Stimulated activated naive CD4-positive, alpha-beta T cell (primary cell): ENCODE measurements at regions not wholly inside any gene's neighbourhood (a gene's known extent, or its start where the extent isn't known, plus 50 kb on each side); places are given as distances from the start of the nearest gene placed in this dataset.
"Not testable (repeated sequence)": the region's sequence is repeated elsewhere in the genome, so short reads cannot be mapped to it uniquely, and the experiment has no call there.

Experiments used
- DNase-seq, 6 experiments: peaks; one replicate each; lab custom pipeline; 2025; lab: John Stamatoyannopoulos, UW

DNA sequence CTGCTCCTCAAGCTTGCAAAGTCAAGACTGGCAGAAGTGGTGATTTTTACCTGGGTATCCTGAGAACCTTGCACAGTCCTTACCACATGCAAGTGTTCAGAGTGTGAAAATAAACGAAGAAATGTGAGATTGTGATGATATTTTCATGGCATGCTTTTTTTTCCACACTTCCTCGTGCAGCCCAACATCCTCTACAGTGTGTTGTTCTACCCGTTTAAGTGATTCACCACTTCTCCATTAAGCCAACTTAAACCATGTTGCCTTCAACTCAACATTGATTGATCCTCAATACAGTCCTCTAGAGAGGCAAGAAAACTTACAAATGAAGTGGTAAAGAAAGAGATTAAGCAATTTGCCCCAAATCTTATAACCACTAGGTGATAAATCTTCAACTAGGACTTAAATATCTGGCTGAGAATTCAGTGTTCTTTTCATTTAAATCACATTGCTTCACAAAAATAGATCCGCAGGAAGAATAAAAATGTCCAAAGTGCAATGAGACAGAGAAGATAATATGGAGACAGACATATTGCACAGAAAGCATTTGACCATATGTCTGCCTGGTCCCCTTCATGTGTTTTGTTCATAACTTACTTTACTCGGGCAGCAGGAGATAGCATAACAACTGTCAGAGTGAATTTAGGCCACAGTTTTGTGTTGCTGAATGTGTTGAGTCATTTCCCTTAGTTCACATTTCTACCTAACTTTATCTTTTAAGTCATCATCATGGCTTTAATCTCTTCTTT, 75.8 kb upstream of the PARP8 start:
- peak in 1 of 6 experiments; percentile 14 for DNase-seq

GRCh38 chr5:50591338-50591737, 75.1 kb upstream of the PARP8 start:
- DNase-seq: peak in 2 of 6 experiments; percentile 21 to 24

DNA sequence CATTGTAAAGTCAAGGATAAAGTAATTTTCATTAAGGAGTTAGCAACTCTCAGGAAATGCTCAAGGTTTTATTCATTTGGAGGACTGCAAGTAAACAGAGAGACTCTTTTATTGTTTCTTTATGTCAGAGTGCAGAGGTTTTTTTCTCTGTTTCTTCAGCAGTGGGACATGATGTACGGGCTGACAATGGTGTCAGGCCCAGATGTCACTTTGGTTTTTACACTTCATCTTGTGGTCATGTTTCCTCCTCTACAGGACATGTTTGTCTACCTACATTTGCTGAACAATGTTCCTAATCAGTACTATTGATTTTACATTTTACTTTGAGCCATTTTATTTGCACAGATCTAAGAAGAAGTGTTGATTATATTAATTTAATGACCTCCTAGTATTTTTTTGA, 72.8 kb upstream of the PARP8 start:
- DNase-seq: peak in 2 of 6 experiments; percentile 19 to 20

GRCh38 chr5:50595199-50595598, 71.2 kb upstream of the PARP8 start:
- no peak for DNase-seq

- DNase-seq: peak in 4 of 6 experiments; percentile 9 to 61 (median 36)
Measured at GRCh38 chr5:50601576-50601975, 64.9 kb upstream of the PARP8 start.

DNA sequence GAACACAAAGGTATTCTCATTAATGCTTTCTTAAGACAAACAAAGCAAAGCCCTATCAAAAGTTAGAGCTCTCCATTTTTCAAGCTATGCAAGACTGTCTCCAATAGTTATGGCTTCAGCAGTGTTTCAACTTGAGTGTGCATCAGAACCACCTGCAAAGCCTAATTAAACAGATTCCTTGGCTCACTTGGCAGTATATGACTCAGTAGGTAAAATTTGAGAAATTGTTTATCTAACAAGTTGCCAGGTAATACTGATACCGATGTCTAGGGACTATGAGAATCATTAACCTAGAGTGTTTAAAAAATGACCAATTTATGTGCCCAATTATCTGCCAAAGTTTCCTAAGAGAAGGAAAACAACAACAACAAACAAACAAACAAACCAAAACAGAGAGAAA, 60.3 kb upstream of the PARP8 start:
- DNase-seq: no peak

- DNase-seq: not testable (repeated sequence)
Measured at GRCh38 chr5:50607456-50607855, 59.0 kb upstream of the PARP8 start.

GRCh38 chr5:50607953-50608705, 58.3 kb upstream of the PARP8 start:
- not testable (repeated sequence) for DNase-seq

DNA sequence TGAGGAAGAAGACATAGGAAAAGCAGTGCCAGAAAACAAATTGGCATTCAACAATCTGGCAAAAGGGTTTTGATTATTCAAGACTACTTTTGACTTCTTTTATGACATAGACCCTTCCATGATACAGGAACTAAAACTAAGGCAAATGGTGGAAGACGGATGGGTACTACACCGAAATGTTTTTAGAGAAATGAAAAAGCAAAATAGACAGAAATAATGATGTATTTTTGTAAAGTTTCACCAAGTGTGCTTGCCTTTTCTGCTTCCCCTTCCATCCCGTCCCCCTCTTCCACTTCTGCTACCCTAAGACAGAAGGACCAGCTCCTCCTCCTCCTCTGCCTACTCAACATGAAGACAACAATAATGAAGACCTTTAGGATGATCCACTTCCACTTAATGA, 53.4 kb upstream of the PARP8 start:
- not testable (repeated sequence) for DNase-seq
